ENCODE measurements at regions not wholly inside any gene's neighbourhood (a gene's known extent, or its start where the extent isn't known, plus 50 kb on each side); places are given as distances from the start of the nearest gene placed in this dataset.

DNA sequence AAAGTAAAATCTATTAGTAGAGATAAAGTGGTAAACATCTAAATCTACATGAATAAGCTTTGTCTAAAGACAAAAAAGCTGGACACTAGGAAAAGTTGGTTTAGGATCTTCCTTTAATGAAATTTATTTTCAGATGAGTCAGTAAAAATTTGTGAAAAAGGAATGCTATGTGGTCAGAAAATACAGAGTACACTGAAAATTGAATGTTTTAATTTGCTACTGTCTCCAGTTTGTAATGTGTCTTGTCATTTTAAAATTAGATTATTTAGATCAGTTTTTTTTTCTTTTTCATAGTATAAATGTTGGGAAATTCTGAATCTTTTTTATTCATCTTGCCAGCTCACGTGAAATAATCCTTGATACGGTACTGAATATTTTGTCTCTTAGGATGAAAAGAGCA, 56.9 kb downstream of the SLITRK6 start:
- no peak for DNase-seq

- no peak for DNase-seq
Measured at GRCh38 chr13:85741017-85741416, 58.2 kb downstream of the SLITRK6 start.

- no peak for DNase-seq
Measured at GRCh38 chr13:85738696-85739320, 60.4 kb downstream of the SLITRK6 start.

DNA sequence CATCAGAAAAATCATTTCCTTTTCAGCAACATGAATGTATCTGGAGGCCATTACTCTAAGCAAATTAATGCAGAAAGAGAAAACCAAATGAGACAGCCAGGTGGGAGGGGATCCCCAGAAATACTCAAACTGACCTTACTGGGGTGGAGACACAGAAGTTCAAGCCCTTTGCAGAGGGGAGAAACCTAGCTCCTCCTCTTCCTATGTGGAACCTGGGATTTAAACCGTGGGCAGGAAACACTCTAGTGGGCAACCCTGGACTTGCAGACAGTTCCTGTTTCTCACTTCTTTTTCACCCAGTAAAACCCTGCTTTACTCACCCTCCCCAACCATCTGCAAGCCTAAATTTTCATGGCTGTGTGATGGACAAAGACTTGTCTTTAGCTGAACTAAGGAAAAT, 61.3 kb downstream of the SLITRK6 start:
- no peak for DNase-seq

DNA sequence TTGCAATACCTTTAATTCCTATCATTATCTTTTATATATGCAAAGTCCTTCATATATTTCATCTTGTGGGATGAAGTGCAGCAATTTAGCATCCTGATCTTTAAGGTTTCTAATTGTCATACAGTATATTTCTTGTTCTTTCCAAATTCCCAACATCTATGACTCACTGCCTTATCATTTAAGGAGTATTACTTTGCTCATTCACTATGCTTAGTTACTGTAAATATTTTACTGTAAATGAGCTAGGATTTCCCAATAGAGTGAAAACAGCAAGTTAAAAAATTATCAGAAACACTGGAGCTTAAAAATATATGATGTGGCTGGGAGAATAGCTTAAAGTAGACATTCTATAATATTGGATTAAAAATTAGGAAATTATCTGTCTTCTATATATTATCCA, 69.9 kb downstream of the SLITRK6 start:
- DNase-seq = no peak

DNA sequence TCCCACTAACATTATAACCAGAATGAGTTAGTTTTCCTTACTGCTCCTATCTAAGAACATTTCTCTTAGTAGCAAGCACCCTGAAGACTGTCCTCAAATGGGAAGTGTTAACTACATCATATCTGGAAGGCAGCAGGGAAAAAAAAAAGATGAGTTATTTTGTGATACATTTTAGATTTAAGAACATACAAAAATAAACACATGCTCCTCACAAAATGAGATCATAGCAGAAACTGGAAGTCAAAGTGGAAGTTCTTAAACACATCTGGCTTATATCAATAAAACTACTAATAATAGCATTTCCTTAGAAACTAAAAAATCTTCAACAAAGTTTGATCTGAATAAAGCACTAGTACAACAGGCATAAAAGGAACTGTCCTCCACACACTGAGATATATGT, 70.4 kb downstream of the SLITRK6 start:
- DNase-seq = no peak

- no peak for DNase-seq
Measured at GRCh38 chr13:85725433-85725832, 73.8 kb downstream of the SLITRK6 start.

- no peak for DNase-seq
Measured at GRCh38 chr13:85724546-85725432, 74.4 kb downstream of the SLITRK6 start.

- no peak for DNase-seq
Measured at GRCh38 chr13:85719749-85720148, 79.5 kb downstream of the SLITRK6 start.

DNA sequence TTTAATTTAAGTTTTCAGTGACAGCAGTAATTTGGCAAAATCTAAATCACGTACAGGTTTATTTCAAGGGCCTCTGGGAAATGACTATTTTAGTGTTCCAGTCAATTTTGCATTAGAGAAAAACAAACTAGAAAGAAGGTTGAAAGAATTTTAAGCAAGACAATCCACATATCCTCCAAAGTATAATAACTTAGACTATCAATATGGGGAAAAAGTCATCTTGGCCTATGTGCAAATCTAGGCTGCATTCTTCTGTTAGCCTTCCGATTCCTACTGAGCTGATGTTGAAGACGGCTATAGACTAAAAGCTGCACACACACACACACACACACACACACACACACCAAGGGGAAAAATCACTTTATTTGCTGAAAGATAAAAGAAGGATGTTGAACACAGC, 81.3 kb downstream of the SLITRK6 start:
- DNase-seq = no peak

GRCh38 chr13:85710545-85710944, 88.7 kb downstream of the SLITRK6 start:
- no peak for DNase-seq

- DNase-seq = no peak
Measured at GRCh38 chr13:85709721-85710120, 89.5 kb downstream of the SLITRK6 start.

- no peak for DNase-seq
Measured at GRCh38 chr13:85709072-85709471, 90.1 kb downstream of the SLITRK6 start.

GRCh38 chr13:85700906-85701305, 98.3 kb downstream of the SLITRK6 start:
- no peak for DNase-seq

- no peak for DNase-seq
Measured at GRCh38 chr13:85698256-85698655, 101.0 kb downstream of the SLITRK6 start.

GRCh38 chr13:85694992-85695391, 104.2 kb downstream of the SLITRK6 start:
- no peak for DNase-seq

DNA sequence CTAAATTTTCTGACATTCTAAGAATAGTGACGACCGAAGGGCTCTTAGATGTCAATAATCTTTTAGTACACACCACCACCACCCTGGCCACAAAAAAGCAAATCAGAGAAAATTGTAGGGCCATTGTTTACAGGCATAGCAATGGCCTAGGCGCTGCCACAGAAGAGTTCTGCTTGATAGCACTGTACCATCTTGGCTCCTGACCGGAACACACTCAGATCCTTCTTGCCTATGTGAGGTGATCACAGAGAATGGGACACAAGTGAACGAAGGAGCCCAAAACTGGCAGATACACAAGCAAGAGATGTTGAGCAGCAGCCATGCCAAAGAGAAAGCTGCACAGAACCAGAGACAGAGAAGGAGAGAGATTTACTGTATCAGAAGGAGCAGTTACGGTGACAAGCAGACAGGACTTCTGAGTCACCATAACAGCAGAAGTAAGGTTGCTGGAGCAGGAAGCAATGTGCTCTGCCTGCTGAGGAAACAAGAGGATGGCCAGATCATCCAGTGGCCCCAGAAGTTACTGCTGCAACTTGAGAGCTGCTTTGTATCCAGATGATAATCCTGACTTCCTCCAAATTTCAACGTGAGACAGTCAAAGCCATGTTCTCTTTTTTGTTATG, 105.2 kb downstream of the SLITRK6 start:
- DNase-seq = no peak

GRCh38 chr13:85690368-85690767, 108.9 kb downstream of the SLITRK6 start:
- no peak for DNase-seq

DNA sequence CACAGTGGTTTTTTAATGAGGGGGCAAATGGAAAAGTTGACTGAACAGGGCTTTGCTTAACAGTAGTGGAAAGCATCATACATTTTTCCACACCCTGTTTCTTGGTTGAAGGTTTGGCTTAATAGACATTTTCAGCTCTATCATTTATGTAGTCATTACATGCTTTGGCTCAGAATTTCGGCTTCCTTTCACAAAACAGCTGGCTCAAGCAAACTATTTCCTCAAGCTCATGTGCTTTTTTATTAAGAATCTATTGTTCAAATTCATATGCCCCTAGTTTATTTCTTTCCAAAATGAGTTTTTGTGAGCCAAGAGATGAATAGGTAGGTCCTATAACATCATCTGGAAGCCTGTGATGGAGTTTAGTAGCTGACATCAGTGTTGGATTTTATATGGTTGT, 113.8 kb downstream of the SLITRK6 start:
- DNase-seq = no peak

DNA sequence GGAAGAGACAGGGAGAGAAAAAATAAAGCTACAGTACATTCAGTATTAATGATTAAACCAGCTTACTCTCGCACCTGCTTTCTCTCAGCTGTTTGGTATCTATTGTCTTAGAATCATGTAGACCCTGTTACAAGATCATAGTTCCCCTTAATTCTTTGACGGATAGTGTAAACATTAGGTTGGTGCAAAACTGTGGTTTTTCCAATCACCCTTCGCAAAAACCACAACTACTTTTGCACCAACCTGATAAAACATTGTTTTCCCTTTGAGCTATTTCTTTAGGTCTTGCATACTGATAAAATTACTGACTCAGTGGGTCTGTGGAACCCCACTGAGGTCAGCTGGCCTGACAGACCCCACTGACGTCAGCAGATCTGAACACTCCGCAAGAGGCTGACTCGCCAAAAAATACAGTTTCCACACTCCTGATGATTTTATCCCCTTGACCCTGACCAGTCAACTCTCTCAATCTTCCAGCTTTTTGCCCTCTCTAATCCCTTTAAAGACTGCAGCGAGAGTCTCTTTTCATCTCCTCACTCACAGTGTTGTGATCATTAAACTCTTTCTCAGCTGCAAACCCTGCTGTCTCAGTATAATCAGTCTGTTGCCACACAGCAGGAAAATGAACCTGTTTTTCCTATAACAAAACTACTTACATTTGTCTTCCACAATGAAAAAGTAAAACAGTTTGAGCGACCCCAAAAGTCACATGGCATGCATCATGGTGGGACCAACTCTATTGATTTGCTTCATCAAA, 123.9 kb downstream of the SLITRK6 start:
- DNase-seq = no peak

- no peak for DNase-seq
Measured at GRCh38 chr13:85671336-85671735, 127.9 kb downstream of the SLITRK6 start.

- DNase-seq = no peak
Measured at GRCh38 chr13:85666356-85666755, 132.9 kb downstream of the SLITRK6 start.

- no peak for DNase-seq
Measured at GRCh38 chr13:85665286-85665685, 133.9 kb downstream of the SLITRK6 start.

Measured in NCI-H2107 (cell line).